H1 (cell line): ENCODE measurements at regions not wholly inside any gene's neighbourhood (a gene's known extent, or its start where the extent isn't known, plus 50 kb on each side); places are given as distances from the start of the nearest gene placed in this dataset.

Experiments
- CTCF ChIA-PET: fragments of 300-600 bp; sonication (Branson Sonifier 250); formaldehyde crosslinking; loops from one replicate; lab custom pipeline; 2021; ENCODE audit not compliant: partially characterized antibody; lab: Charles Lee
- POLR2A ChIA-PET: fragments of 300-600 bp; sonication (Branson Sonifier 250); formaldehyde crosslinking; loops from one replicate; lab custom pipeline; 2021; ENCODE audit warnings: inconsistent platforms; ENCODE audit not compliant: partially characterized antibody; lab: Charles Lee
- DNase-seq, 2 experiments: peaks; one replicate each; pipeline versions ENCODE4 v3.0.0 to v3.0.0-alpha.2; 2010 to 2022; ENCODE audit warnings: low spot score in 2 of 2, low read depth in 1 of 2, mixed read lengths in 1 of 2
- FAIRE-seq: peaks from 2 replicates; lab custom pipeline; 2011; peaks lifted over from hg19 to GRCh38; lab: Jason Lieb, UNC
- H2AFZ ChIP-seq: 2 replicates; pipeline ENCODE4 v1.8.1; 2012; ENCODE audit warnings: low read length, inconsistent platforms
- H2AK5ac ChIP-seq: 2 replicates; pipeline ENCODE4 v1.6.1; 2013; ENCODE audit warnings: low read depth, low read length
- H2BK120ac ChIP-seq: replicated peaks from 2 replicates; pipeline ENCODE3; 2013; ENCODE audit warnings: low read depth, low read length, inconsistent platforms
- H2BK12ac ChIP-seq: 2 replicates; pipeline ENCODE4 v1.6.1; 2013; ENCODE audit warnings: low read depth, low read length
- H2BK15ac ChIP-seq: 2 replicates; pipeline ENCODE4 v1.6.1; 2013; ENCODE audit warnings: low read length
- H2BK20ac ChIP-seq: 2 replicates; pipeline ENCODE4 v1.6.1; 2013; ENCODE audit warnings: low read length
- H2BK5ac ChIP-seq: 2 replicates; pipeline ENCODE4 v1.6.1; 2013; ENCODE audit warnings: low read depth, low read length
- H3K14ac ChIP-seq: 2 replicates; pipeline ENCODE4 v1.6.1; 2013; ENCODE audit warnings: inconsistent platforms; ENCODE audit not compliant: insufficient read length
- H3K18ac ChIP-seq: 2 replicates; pipeline ENCODE4 v1.6.1; 2013; ENCODE audit warnings: low read length; ENCODE audit errors: extremely low read depth
- H3K23ac ChIP-seq: 2 replicates; pipeline ENCODE4 v1.6.1; 2013; ENCODE audit warnings: inconsistent platforms; ENCODE audit not compliant: insufficient read length
- H3K23me2 ChIP-seq: 2 replicates; pipeline ENCODE4 v1.6.1; 2013; ENCODE audit warnings: low read depth, low read length
- H3K27ac ChIP-seq: 2 replicates; pipeline ENCODE4 v1.6.1; 2011; ENCODE audit warnings: low read depth, low read length, inconsistent platforms
- H3K27me3 ChIP-seq, 4 experiments: replicated peaks in 1 of 4; 1 replicate in 1 of 4; 2 replicates in 3 of 4; pipeline versions ENCODE4 v1.6.1 to v1.8.1; 2011 to 2013; ENCODE audit warnings: low read length in 3 of 4, mild to moderate bottlenecking in 3 of 4, inconsistent platforms in 2 of 4, mixed read lengths in 2 of 4, moderate library complexity in 1 of 4; ENCODE audit not compliant: control insufficient read depth in 3 of 4, insufficient read depth in 3 of 4; ENCODE audit errors: extremely low read depth in 1 of 4
- H3K36me3 ChIP-seq, 4 experiments: 2 replicates each; pipeline versions ENCODE4 v1.6.1 to v1.8.1; 2011 to 2013; ENCODE audit warnings: mild to moderate bottlenecking in 4 of 4, low read length in 3 of 4, moderate library complexity in 2 of 4, control low read depth in 1 of 4, inconsistent platforms in 1 of 4; ENCODE audit not compliant: insufficient read depth in 4 of 4, control insufficient read depth in 2 of 4
- H3K4ac ChIP-seq: replicated peaks from 2 replicates; pipeline ENCODE3; 2013; ENCODE audit warnings: low read length, low read depth, mixed read lengths, inconsistent platforms; ENCODE audit not compliant: insufficient read length
- H3K4me1 ChIP-seq, 4 experiments: replicated peaks in 1 of 4; 1 replicate in 1 of 4; 2 replicates in 3 of 4; pipeline versions ENCODE4 v1.6.1 to v1.8.1; 2011 to 2013; ENCODE audit warnings: low read length in 3 of 4, inconsistent platforms in 2 of 4, mixed read lengths in 1 of 4; ENCODE audit not compliant: insufficient read depth in 4 of 4, control insufficient read depth in 3 of 4
- H3K4me2 ChIP-seq, 2 experiments: 2 replicates each; pipeline versions ENCODE4 v1.6.1 to v1.8.1; 2011 to 2013; ENCODE audit warnings: low read depth in 2 of 2, low read length in 2 of 2, control low read depth in 1 of 2, inconsistent platforms in 1 of 2, mild to moderate bottlenecking in 1 of 2; ENCODE audit not compliant: insufficient read depth in 1 of 2
- H3K4me3 ChIP-seq, 4 experiments: fragments of 200-600, 300-600 bp in 1 of 4; sonication (generic), shearing (Covaris generic), sonication (Bioruptor Twin) in 1 of 4; 2 replicates each; pipeline versions ENCODE4 v1.5.1 to v1.8.1; 2011 to 2016; ENCODE audit warnings: low read length in 4 of 4, low read depth in 3 of 4, control low read depth in 2 of 4, inconsistent platforms in 2 of 4, mild to moderate bottlenecking in 2 of 4, mixed read lengths in 1 of 4, moderate library complexity in 1 of 4; ENCODE audit not compliant: insufficient read depth in 2 of 4; ENCODE audit errors: extremely low read depth in 1 of 4
- H3K56ac ChIP-seq: replicated peaks from 2 replicates; pipeline ENCODE3; 2013; ENCODE audit warnings: low read depth, mild to moderate bottlenecking, mixed read lengths, low read length, inconsistent platforms; ENCODE audit not compliant: insufficient read length
- H3K79me1 ChIP-seq: 2 replicates; pipeline ENCODE4 v1.6.1; 2013; ENCODE audit warnings: low read depth, low read length, control low read depth
- H3K79me2 ChIP-seq, 2 experiments: 2 replicates each; pipeline versions ENCODE4 v1.6.1 to v1.8.1; 2012 to 2013; ENCODE audit warnings: low read length in 2 of 2, mild to moderate bottlenecking in 2 of 2, inconsistent platforms in 1 of 2; ENCODE audit not compliant: insufficient read depth in 2 of 2, control insufficient read depth in 1 of 2
- H3K9ac ChIP-seq, 4 experiments: replicated peaks in 1 of 4; 1 replicate in 1 of 4; 2 replicates in 3 of 4; pipeline versions ENCODE4 v1.6.1 to v1.8.1; 2011 to 2013; ENCODE audit warnings: low read depth in 3 of 4, low read length in 3 of 4, control low read depth in 2 of 4, mild to moderate bottlenecking in 2 of 4, moderate library complexity in 2 of 4, inconsistent platforms in 1 of 4; ENCODE audit errors: extremely low read depth in 1 of 4
- H3K9me3 ChIP-seq, 2 experiments: 2 replicates each; pipeline versions ENCODE4 v1.6.1 to v1.8.1; 2012 to 2013; ENCODE audit warnings: mild to moderate bottlenecking in 2 of 2, moderate library complexity in 2 of 2, control low read depth in 1 of 2, inconsistent platforms in 1 of 2, low read depth in 1 of 2, low read length in 1 of 2, mixed read lengths in 1 of 2; ENCODE audit not compliant: insufficient read depth in 2 of 2
- H4K20me1 ChIP-seq, 2 experiments: replicated peaks in 1 of 2; 2 replicates each; pipeline versions ENCODE3 to v1.8.1; 2011 to 2013; ENCODE audit warnings: inconsistent platforms in 2 of 2, low read length in 2 of 2, mild to moderate bottlenecking in 1 of 2; ENCODE audit not compliant: insufficient read depth in 2 of 2, control insufficient read depth in 1 of 2
- H4K5ac ChIP-seq: 2 replicates; pipeline ENCODE4 v1.6.1; 2013; ENCODE audit warnings: low read length, low read depth, mixed read lengths, inconsistent platforms; ENCODE audit not compliant: insufficient read length
- H4K8ac ChIP-seq: 2 replicates; pipeline ENCODE4 v1.8.0; 2013; ENCODE audit warnings: mild to moderate bottlenecking, moderate library complexity, low read length, inconsistent platforms; ENCODE audit not compliant: insufficient read depth; ENCODE audit errors: extremely low read depth
- H4K91ac ChIP-seq: replicated peaks from 2 replicates; pipeline ENCODE3; 2013; ENCODE audit warnings: low read length, mixed read lengths, inconsistent platforms; ENCODE audit not compliant: insufficient read length
- BRCA1 ChIP-seq: IDR thresholded peaks from 2 replicates; pipeline ENCODE4 v1.6.1; 2012; ENCODE audit warnings: low read depth, low read length, improper control_type of control experiment
- CHD2 ChIP-seq: IDR thresholded peaks from 2 replicates; pipeline ENCODE4 v1.6.1; 2012; ENCODE audit warnings: low read length, improper control_type of control experiment
- EGR1 ChIP-seq: IDR thresholded peaks from 2 replicates; pipeline ENCODE4 v1.6.1; 2011; ENCODE audit warnings: low read depth, low read length, borderline replicate concordance
- FOSL1 ChIP-seq: IDR thresholded peaks from 2 replicates; pipeline ENCODE4 v1.6.1; 2011; ENCODE audit warnings: mild to moderate bottlenecking, low read depth, low read length, moderate library complexity; ENCODE audit not compliant: insufficient read depth
- GABPA ChIP-seq: IDR thresholded peaks from 2 replicates; pipeline ENCODE4 v1.6.1; 2011; ENCODE audit warnings: mild to moderate bottlenecking, low read length, moderate library complexity, borderline replicate concordance; ENCODE audit not compliant: insufficient read depth
- GTF2F1 ChIP-seq: IDR thresholded peaks from 2 replicates; pipeline ENCODE4 v1.6.1; 2012; ENCODE audit warnings: low read depth, low read length, improper control_type of control experiment, borderline replicate concordance
- MAX ChIP-seq: IDR thresholded peaks from 2 replicates; pipeline ENCODE4 v1.6.1; 2012; ENCODE audit warnings: inconsistent platforms
- NANOG ChIP-seq: IDR thresholded peaks from 2 replicates; pipeline ENCODE4 v1.6.1; 2011; ENCODE audit warnings: low read length, low read depth, mild to moderate bottlenecking, inconsistent platforms; ENCODE audit not compliant: insufficient read depth, poor library complexity, severe bottlenecking
- POLR2A ChIP-seq, 2 experiments: IDR thresholded peaks; 1 replicate in 1 of 2; 2 replicates in 1 of 2; pipeline ENCODE4 v1.6.1; 2011; ENCODE audit warnings: low read depth in 2 of 2, low read length in 2 of 2, mild to moderate bottlenecking in 2 of 2; ENCODE audit errors: control extremely low read depth in 1 of 2
- RXRA ChIP-seq: IDR thresholded peaks from 2 replicates; pipeline ENCODE4 v1.6.1; 2011; ENCODE audit warnings: low read depth, mild to moderate bottlenecking, low read length, moderate library complexity; ENCODE audit not compliant: insufficient read depth
- SIRT6 ChIP-seq: IDR thresholded peaks from one replicate; pipeline ENCODE4 v1.7.1; 2012; ENCODE audit warnings: low read length, inconsistent platforms
- SIX5 ChIP-seq: IDR thresholded peaks from 2 replicates; pipeline ENCODE4 v1.6.1; 2011; ENCODE audit warnings: mild to moderate bottlenecking, low read depth, low read length
- SP1 ChIP-seq: IDR thresholded peaks from 2 replicates; pipeline ENCODE4 v1.6.1; 2011; ENCODE audit warnings: low read depth, low read length
- SP2 ChIP-seq: IDR thresholded peaks from 2 replicates; pipeline ENCODE4 v1.6.1; 2012; ENCODE audit warnings: mild to moderate bottlenecking, low read length, inconsistent platforms
- TAF1 ChIP-seq: IDR thresholded peaks from 2 replicates; pipeline ENCODE4 v1.6.1; 2011; ENCODE audit warnings: mild to moderate bottlenecking, low read depth, low read length
- WGBS, 2 experiments: shearing (Covaris generic) in 1 of 2; methylation state at CpG; one replicate each; pipeline versions ENCODE4 v1.1.6 to v1.1.7; 2013 to 2015; ENCODE audit warnings: low lambda C conversion rate in 2 of 2, mixed read lengths in 2 of 2, inconsistent platforms in 1 of 2, low coverage in 1 of 2, missing lambda C conversion rate in 1 of 2; ENCODE audit not compliant: insufficient replicate concordance in 2 of 2, insufficient coverage in 1 of 2, insufficient read length in 1 of 2; ENCODE audit errors: extremely low coverage in 1 of 2, missing lambda C conversion rate in 1 of 2; 5-methylcytosine and 5-hydroxymethylcytosine counted together

DNA sequence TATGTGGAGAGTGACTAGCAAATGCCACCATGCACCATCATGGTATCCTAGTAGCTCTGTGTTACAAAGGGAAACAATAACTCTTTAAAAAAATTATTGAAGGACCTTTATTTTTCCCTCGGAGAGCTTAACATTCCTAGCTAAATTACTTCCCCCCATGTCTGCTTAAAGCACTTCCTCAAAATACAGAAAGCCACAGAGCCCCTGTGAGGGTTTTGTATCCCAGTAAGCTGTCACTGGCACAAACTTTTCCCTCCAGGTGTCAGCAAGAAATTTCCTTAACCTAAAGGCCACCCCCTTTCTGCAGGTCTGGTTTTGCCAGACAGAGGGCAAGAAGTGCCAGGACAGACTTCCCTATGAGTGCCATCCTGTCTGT, 340.0 kb upstream of the PRDM1 start:
- Histone ChIP-seq H3K56ac (no peak overlapping the region), H3K79me1 (no peaks in the 10 kb centered on the region), H3K4ac (no peak overlapping the region), H2AK5ac (no peak overlapping the region), H3K9me3 (no peaks in the 10 kb centered on the region; a peak in 1 of 4 replicates), H3K79me2 (no peaks in the 10 kb centered on the region), H3K9ac (no peak overlapping the region), H3K14ac (no peak overlapping the region), H3K36me3 (no peaks in the 10 kb centered on the region), H4K5ac (no peak overlapping the region), H2BK15ac (no peak overlapping the region), H2BK12ac (no peak overlapping the region), H4K20me1 (no peaks in the 10 kb centered on the region), H2BK5ac (no peak overlapping the region), H3K23me2 (no peaks in the 10 kb centered on the region), H3K4me2 (no peak overlapping the region), H3K27me3 (no peaks in the 10 kb centered on the region), H3K4me1 (peaks cover 0 to 3% (median 0%) of the 10 kb centered on the region in 4 experiments; a peak in 1 of 7 replicates), H4K91ac (no peak overlapping the region), H3K27ac (no peak overlapping the region), H3K18ac (no peak overlapping the region), H4K8ac (no peak overlapping the region), H2BK120ac (no peak overlapping the region), H3K4me3 (no peak overlapping the region), H2BK20ac (no peak overlapping the region), H3K23ac (no peak overlapping the region), H2AFZ (no peak overlapping the region)
- 50% methylated on average over 1 of the region's 1 CpG; no CpG with 5 or more reads in 1 of the 2 experiments for WGBS, 2 experiments
- POLR2A ChIA-PET = no interaction called here
- CTCF ChIA-PET = interaction anchor here (1.7 kb wide), 1 partner anchor 11 kb away, joined by 9 read pairs; no protein-coding TSS in a partner anchor
- FAIRE-seq (no peak), DNase-seq (no peak)
- TF ChIP-seq SP2 (no peak), RXRA (no peak), MAX (no peak), GABPA (no peak), NANOG (no peak), FOSL1 (no peak), TAF1 (no peak), EGR1 (no peak), SIX5 (no peak), CHD2 (no peak), GTF2F1 (no peak), SIRT6 (no peak), POLR2A (IDR thresholded peaks at IDR 0.05; ENCODE audit: control extremely low read depth in 1 of 2, low read depth in 2 of 2, low read length in 2 of 2) (no peak), BRCA1 (no peak), SP1 (no peak)
